ENCODE measurements at regions not wholly inside any gene's neighbourhood (a gene's known extent, or its start where the extent isn't known, plus 50 kb on each side); places are given as distances from the start of the nearest gene placed in this dataset.

GRCh38 chr10:31580646-31581045, 261.6 kb downstream of the ZEB1 start:
- no peak for TF ChIP-seq CTCF (IDR thresholded peaks at IDR 0.05)
- no peak for TF ChIP-seq POLR2A (IDR thresholded peaks at IDR 0.05)

Measured in body of pancreas (tissue), 4 donors.